K562 (cell line): ENCODE measurements at regions not wholly inside any gene's neighbourhood (a gene's known extent, or its start where the extent isn't known, plus 50 kb on each side); places are given as distances from the start of the nearest gene placed in this dataset.

Source experiments
- ATAC-seq: fragments of 200-7000 bp; cut with Tn5 transposase; 3 replicates; pipeline ENCODE4 v1.9.1; 2020; ENCODE audit warnings: moderate library complexity
- BruUV-seq: library from RNA; stranded (reverse); fragments of 400-500 nt; replicated peaks from 2 replicates; lab custom pipeline; 2021; lab: Mats Ljungman, UMichigan
- CTCF ChIA-PET: fragments of 300-600 bp; formaldehyde crosslinking; extraction: SDS; loops from one replicate; lab custom pipeline; 2021; ENCODE audit warnings: low intra/inter-chr PET ratio; lab: Yijun Ruan, JAX
- POLR2A ChIA-PET: fragments of 300-600, 350-650 bp; sonication (Branson Sonifier 250); formaldehyde crosslinking; extraction: SDS; loops from one replicate; lab custom pipeline; 2021; ENCODE audit warnings: antibody characterized with exemption, inconsistent platforms; lab: Yijun Ruan, JAX
- DNase-seq, 4 experiments: peaks; one replicate each; pipeline versions ENCODE4 v3.0.0 to v3.0.0-alpha.2; 2011 to 2018; ENCODE audit warnings: low spot score in 3 of 4, mixed read lengths in 3 of 4; ENCODE audit errors: extremely low read depth in 1 of 4
- FAIRE-seq: peaks from 2 replicates; lab custom pipeline; 2011; peaks lifted over from hg19 to GRCh38; lab: Jason Lieb, UNC
- H2AFZ ChIP-seq: 2 replicates; pipeline ENCODE4 v1.6.0; 2011; ENCODE audit warnings: low read depth, low read length, control low read depth, inconsistent platforms
- H3K27ac ChIP-seq: fragments of 200-600 bp; 3 replicates; pipeline ENCODE4 v1.8.0; 2011; ENCODE audit warnings: low read depth, mild to moderate bottlenecking, control low read depth, inconsistent platforms, low read length, moderate library complexity, mixed read lengths; ENCODE audit errors: extremely low read depth
- H3K27me3 ChIP-seq, 2 experiments: fragments of 300-600 bp in 1 of 2; 2 replicates in 1 of 2; 3 replicates in 1 of 2; pipeline versions ENCODE4 v1.6.0 to v1.8.0; 2011; ENCODE audit warnings: inconsistent platforms in 2 of 2, low read length in 2 of 2, mild to moderate bottlenecking in 1 of 2, mixed read lengths in 1 of 2, moderate library complexity in 1 of 2; ENCODE audit not compliant: control insufficient read depth in 2 of 2, insufficient read depth in 2 of 2
- H3K36me3 ChIP-seq: fragments of 300-600 bp; 3 replicates; pipeline ENCODE4 v1.8.0; 2011; ENCODE audit warnings: mild to moderate bottlenecking, low read length, inconsistent platforms; ENCODE audit not compliant: control insufficient read depth, insufficient read depth
- H3K4me1 ChIP-seq, 2 experiments: fragments of 200-600 bp in 1 of 2; replicated peaks in 1 of 2; 2 replicates in 1 of 2; 3 replicates in 1 of 2; pipeline versions ENCODE4 v1.5.1 to v1.8.0; 2011; ENCODE audit warnings: inconsistent platforms in 2 of 2, low read length in 2 of 2, mild to moderate bottlenecking in 1 of 2, mixed read lengths in 1 of 2, moderate library complexity in 1 of 2; ENCODE audit not compliant: control insufficient read depth in 2 of 2, insufficient read depth in 2 of 2
- H3K4me2 ChIP-seq: 2 replicates; pipeline ENCODE4 v1.6.1; 2011; ENCODE audit warnings: low read length, control low read depth, inconsistent platforms, mixed read lengths; ENCODE audit not compliant: insufficient read depth
- H3K4me3 ChIP-seq: fragments of 200-600 bp; sonication (generic), shearing (Covaris generic); 2 replicates; pipeline ENCODE4 v1.5.1; 2016; ENCODE audit warnings: control low read depth, inconsistent platforms
- H3K79me2 ChIP-seq: fragments of 200-600 bp; 3 replicates; pipeline ENCODE4 v1.8.0; 2011; ENCODE audit warnings: low read length, inconsistent platforms; ENCODE audit not compliant: control insufficient read depth, insufficient read depth
- H3K9ac ChIP-seq, 2 experiments: 2 replicates each; pipeline versions ENCODE4 v1.6.0 to v1.6.1; 2011; ENCODE audit warnings: low read depth in 2 of 2, low read length in 2 of 2, control low read depth in 1 of 2, inconsistent platforms in 1 of 2, mild to moderate bottlenecking in 1 of 2, mixed read lengths in 1 of 2; ENCODE audit not compliant: insufficient read depth in 1 of 2
- H3K9me1 ChIP-seq: one replicate; pipeline ENCODE4 v1.6.0; 2011; ENCODE audit warnings: inconsistent platforms, mild to moderate bottlenecking, low read length, moderate library complexity; ENCODE audit not compliant: control insufficient read depth, insufficient read depth
- H3K9me3 ChIP-seq: replicated peaks from 2 replicates; pipeline ENCODE4 v1.5.1; 2011; ENCODE audit warnings: low read depth, low read length, inconsistent platforms; ENCODE audit not compliant: control insufficient read depth, insufficient read depth
- H4K20me1 ChIP-seq: replicated peaks from 2 replicates; pipeline ENCODE4 v1.6.1; 2011; ENCODE audit warnings: low read length, inconsistent platforms, mixed read lengths; ENCODE audit not compliant: control insufficient read depth, insufficient read depth
- CHD4 ChIP-seq: fragments of 200-600 bp; sonication (generic); IDR thresholded peaks from 3 replicates; pipeline ENCODE4 v1.6.1; 2012; ENCODE audit warnings: low read depth, mild to moderate bottlenecking, mixed read lengths, low read length, inconsistent platforms; ENCODE audit not compliant: insufficient read depth, insufficient replicate concordance, poor library complexity, severe bottlenecking
- CREBBP ChIP-seq: IDR thresholded peaks from one replicate; pipeline ENCODE4 v1.6.1; 2012; ENCODE audit warnings: low read depth, mild to moderate bottlenecking, control low read depth, inconsistent platforms, low read length
- MEF2A ChIP-seq: IDR thresholded peaks from 2 replicates; pipeline ENCODE4 v1.6.1; 2011; ENCODE audit warnings: low read depth, mild to moderate bottlenecking, low read length, moderate library complexity; ENCODE audit not compliant: control insufficient read depth
- MTA2 ChIP-seq: fragments of 450-650 bp; IDR thresholded peaks from 2 replicates; pipeline ENCODE4 v1.6.1; 2016; ENCODE audit warnings: low read depth
- NR1H2 ChIP-seq: sonication (generic); formaldehyde crosslinking; IDR thresholded peaks from 2 replicates; pipeline ENCODE4 v1.4.0; 2020; ENCODE audit warnings: mild to moderate bottlenecking, missing genetic modification reagents
- SIX5 ChIP-seq, 2 experiments: IDR thresholded peaks; 2 replicates each; pipeline ENCODE4 v1.6.1; 2011; ENCODE audit warnings: low read length in 2 of 2, borderline replicate concordance in 1 of 2, low read depth in 1 of 2, mild to moderate bottlenecking in 1 of 2, moderate library complexity in 1 of 2; ENCODE audit not compliant: insufficient read depth in 1 of 2
- ZNF507 ChIP-seq: conservative IDR thresholded peaks from 2 replicates; pipeline ENCODE4 v1.6.1; 2017; ENCODE audit warnings: missing genetic modification characterization, missing compliant biosample characterization
- WGBS: fragments of 100-300 bp; shearing (Covaris generic); methylation state at CpG from one replicate; pipeline ENCODE4 v1.1.6; 2016; ENCODE audit warnings: low coverage, mixed read lengths; ENCODE audit not compliant: insufficient coverage; ENCODE audit errors: missing lambda C conversion rate; 5-methylcytosine and 5-hydroxymethylcytosine counted together
- in situ Hi-C: fragments of 300-500 bp; cut with MboI; formaldehyde crosslinking; loops from 4 replicates; pipeline ENCODE4 v1.15.0; 2018; ENCODE audit warnings: inconsistent platforms, mixed read lengths
- intact Hi-C: fragments of 100-400 bp; cut with micrococcal nuclease; formaldehyde crosslinking; loops from 2 replicates; pipeline ENCODE4 v1.14.2; 2022
- TF ChIP-seq, protein P1 (sequence below): fragments of 450-650 bp; formaldehyde crosslinking; IDR thresholded peaks from 2 replicates; pipeline ENCODE4 v1.4.0; 2022; ENCODE audit warnings: missing genetic modification characterization
- TF ChIP-seq, protein P2 (sequence below): fragments of 450-650 bp; IDR thresholded peaks from 2 replicates; pipeline ENCODE4 v1.6.1; 2016; ENCODE audit warnings: mild to moderate bottlenecking, moderate library complexity

DNA sequence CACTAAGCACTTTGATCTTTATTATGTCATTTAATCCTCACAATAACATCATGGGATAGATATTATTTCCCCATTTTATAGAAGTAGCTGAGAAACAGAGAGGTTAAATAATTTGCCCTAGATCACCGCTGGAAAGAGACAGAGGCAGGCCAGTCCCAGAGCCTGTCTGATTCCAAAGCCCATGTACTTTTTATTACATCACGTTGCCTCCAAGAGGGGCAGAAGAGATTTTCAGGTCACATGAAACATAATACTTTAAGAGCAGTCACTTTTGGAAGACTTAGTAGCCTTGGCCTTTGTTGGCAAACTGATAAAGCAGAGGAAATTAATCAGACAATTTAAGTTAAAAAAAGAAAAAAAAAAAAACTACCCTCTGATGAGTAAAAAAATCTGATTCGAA is 200.2 kb upstream of the ARHGAP20 start (continued):
- TF ChIP-seq, protein P1, sequence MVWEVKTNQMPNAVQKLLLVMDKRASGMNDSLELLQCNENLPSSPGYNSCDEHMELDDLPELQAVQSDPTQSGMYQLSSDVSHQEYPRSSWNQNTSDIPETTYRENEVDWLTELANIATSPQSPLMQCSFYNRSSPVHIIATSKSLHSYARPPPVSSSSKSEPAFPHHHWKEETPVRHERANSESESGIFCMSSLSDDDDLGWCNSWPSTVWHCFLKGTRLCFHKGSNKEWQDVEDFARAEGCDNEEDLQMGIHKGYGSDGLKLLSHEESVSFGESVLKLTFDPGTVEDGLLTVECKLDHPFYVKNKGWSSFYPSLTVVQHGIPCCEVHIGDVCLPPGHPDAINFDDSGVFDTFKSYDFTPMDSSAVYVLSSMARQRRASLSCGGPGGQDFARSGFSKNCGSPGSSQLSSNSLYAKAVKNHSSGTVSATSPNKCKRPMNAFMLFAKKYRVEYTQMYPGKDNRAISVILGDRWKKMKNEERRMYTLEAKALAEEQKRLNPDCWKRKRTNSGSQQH (CRISPR knock-in tag): no peak

DNA sequence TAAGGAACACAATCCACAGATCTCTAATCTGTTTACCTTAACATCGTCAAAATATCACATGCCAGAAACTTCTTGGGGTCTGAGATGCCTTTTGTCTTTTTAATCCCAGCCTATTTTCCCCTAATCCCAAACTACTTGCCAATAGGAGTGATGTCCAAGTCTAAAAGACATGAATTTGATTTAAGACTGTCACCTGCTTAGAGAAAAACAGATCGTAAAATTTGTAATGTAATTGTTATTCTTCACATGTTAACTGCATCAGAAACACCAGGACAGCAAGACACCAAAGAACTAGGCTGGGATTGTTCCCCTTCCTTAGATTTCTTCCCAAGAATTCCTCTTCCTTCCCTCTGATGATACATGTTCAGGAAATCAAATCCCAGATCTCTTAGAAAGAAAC is 198.1 kb upstream of the ARHGAP20 start:
- ATAC-seq: no peak
- FAIRE-seq: no peak
- no peaks in the 10 kb centered on the region; the same call in 1 of the 2 replicates for H3K9me3 ChIP-seq
- H3K9me1 ChIP-seq: no peaks in the 10 kb centered on the region
- H2AFZ ChIP-seq: no peak overlapping the region
- no peak overlapping the region for H3K4me2 ChIP-seq
- intact Hi-C loops (no loop called here), in situ Hi-C loops (no loop called here)
- no TSS peak for BruUV-seq
- H3K79me2 ChIP-seq: no peaks in the 10 kb centered on the region
- H3K36me3 ChIP-seq: no peaks in the 10 kb centered on the region
- ChIA-PET POLR2A (no interaction called here), CTCF (no interaction called here)
- no peak for DNase-seq
- no peaks in the 10 kb centered on the region for H3K27me3 ChIP-seq
- H3K4me1 ChIP-seq: no peaks in the 10 kb centered on the region
- H4K20me1 ChIP-seq: no peaks in the 10 kb centered on the region
- WGBS: 0% methylated on average over 2 of the region's 2 CpGs
- H3K27ac ChIP-seq: no peak overlapping the region
- no peak overlapping the region for H3K9ac ChIP-seq
- H3K4me3 ChIP-seq: no peak overlapping the region
- no peak for TF ChIP-seq MEF2A
- TF ChIP-seq, protein P2, sequence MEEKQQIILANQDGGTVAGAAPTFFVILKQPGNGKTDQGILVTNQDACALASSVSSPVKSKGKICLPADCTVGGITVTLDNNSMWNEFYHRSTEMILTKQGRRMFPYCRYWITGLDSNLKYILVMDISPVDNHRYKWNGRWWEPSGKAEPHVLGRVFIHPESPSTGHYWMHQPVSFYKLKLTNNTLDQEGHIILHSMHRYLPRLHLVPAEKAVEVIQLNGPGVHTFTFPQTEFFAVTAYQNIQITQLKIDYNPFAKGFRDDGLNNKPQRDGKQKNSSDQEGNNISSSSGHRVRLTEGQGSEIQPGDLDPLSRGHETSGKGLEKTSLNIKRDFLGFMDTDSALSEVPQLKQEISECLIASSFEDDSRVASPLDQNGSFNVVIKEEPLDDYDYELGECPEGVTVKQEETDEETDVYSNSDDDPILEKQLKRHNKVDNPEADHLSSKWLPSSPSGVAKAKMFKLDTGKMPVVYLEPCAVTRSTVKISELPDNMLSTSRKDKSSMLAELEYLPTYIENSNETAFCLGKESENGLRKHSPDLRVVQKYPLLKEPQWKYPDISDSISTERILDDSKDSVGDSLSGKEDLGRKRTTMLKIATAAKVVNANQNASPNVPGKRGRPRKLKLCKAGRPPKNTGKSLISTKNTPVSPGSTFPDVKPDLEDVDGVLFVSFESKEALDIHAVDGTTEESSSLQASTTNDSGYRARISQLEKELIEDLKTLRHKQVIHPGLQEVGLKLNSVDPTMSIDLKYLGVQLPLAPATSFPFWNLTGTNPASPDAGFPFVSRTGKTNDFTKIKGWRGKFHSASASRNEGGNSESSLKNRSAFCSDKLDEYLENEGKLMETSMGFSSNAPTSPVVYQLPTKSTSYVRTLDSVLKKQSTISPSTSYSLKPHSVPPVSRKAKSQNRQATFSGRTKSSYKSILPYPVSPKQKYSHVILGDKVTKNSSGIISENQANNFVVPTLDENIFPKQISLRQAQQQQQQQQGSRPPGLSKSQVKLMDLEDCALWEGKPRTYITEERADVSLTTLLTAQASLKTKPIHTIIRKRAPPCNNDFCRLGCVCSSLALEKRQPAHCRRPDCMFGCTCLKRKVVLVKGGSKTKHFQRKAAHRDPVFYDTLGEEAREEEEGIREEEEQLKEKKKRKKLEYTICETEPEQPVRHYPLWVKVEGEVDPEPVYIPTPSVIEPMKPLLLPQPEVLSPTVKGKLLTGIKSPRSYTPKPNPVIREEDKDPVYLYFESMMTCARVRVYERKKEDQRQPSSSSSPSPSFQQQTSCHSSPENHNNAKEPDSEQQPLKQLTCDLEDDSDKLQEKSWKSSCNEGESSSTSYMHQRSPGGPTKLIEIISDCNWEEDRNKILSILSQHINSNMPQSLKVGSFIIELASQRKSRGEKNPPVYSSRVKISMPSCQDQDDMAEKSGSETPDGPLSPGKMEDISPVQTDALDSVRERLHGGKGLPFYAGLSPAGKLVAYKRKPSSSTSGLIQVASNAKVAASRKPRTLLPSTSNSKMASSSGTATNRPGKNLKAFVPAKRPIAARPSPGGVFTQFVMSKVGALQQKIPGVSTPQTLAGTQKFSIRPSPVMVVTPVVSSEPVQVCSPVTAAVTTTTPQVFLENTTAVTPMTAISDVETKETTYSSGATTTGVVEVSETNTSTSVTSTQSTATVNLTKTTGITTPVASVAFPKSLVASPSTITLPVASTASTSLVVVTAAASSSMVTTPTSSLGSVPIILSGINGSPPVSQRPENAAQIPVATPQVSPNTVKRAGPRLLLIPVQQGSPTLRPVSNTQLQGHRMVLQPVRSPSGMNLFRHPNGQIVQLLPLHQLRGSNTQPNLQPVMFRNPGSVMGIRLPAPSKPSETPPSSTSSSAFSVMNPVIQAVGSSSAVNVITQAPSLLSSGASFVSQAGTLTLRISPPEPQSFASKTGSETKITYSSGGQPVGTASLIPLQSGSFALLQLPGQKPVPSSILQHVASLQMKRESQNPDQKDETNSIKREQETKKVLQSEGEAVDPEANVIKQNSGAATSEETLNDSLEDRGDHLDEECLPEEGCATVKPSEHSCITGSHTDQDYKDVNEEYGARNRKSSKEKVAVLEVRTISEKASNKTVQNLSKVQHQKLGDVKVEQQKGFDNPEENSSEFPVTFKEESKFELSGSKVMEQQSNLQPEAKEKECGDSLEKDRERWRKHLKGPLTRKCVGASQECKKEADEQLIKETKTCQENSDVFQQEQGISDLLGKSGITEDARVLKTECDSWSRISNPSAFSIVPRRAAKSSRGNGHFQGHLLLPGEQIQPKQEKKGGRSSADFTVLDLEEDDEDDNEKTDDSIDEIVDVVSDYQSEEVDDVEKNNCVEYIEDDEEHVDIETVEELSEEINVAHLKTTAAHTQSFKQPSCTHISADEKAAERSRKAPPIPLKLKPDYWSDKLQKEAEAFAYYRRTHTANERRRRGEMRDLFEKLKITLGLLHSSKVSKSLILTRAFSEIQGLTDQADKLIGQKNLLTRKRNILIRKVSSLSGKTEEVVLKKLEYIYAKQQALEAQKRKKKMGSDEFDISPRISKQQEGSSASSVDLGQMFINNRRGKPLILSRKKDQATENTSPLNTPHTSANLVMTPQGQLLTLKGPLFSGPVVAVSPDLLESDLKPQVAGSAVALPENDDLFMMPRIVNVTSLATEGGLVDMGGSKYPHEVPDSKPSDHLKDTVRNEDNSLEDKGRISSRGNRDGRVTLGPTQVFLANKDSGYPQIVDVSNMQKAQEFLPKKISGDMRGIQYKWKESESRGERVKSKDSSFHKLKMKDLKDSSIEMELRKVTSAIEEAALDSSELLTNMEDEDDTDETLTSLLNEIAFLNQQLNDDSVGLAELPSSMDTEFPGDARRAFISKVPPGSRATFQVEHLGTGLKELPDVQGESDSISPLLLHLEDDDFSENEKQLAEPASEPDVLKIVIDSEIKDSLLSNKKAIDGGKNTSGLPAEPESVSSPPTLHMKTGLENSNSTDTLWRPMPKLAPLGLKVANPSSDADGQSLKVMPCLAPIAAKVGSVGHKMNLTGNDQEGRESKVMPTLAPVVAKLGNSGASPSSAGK: no peak
- no peak for TF ChIP-seq MTA2
- no peak for TF ChIP-seq ZNF507 (tag)
- no peak for TF ChIP-seq CHD4
- no peak for TF ChIP-seq SIX5 (IDR thresholded peaks at IDR 0.05; ENCODE audit: borderline replicate concordance in 1 of 2, insufficient read depth in 1 of 2, low read depth in 1 of 2, low read length in 2 of 2)
- no peak for TF ChIP-seq NR1H2 (CRISPR knock-in tag)
- no peak for TF ChIP-seq CREBBP
